HAP-1 (cell line): ENCODE measurements at regions not wholly inside any gene's neighbourhood (a gene's known extent, or its start where the extent isn't known, plus 50 kb on each side); places are given as distances from the start of the nearest gene placed in this dataset.
"Not testable (repeated sequence)": the region's sequence is repeated elsewhere in the genome, so short reads cannot be mapped to it uniquely, and the experiment has no call there.

Experiments used
- DNase-seq, 2 experiments: peaks; one replicate each; pipeline ENCODE4 v3.0.0-alpha.2; 2016 to 2020; ENCODE audit warnings: low spot score in 2 of 2
- H3K27me3 ChIP-seq: fragments of 250-450 bp; sonication (Bioruptor Pico); 2 replicates; pipeline ENCODE4 v1.5.1; 2020; ENCODE audit warnings: low read depth, mild to moderate bottlenecking, moderate library complexity
- H3K36me3 ChIP-seq: fragments of 250-450 bp; sonication (Bioruptor Pico); replicated peaks from 2 replicates; pipeline ENCODE4 v1.5.1; 2020; ENCODE audit warnings: mild to moderate bottlenecking
- H3K4me1 ChIP-seq: fragments of 250-450 bp; sonication (Bioruptor Pico); 2 replicates; pipeline ENCODE4 v1.5.1; 2020; ENCODE audit warnings: mild to moderate bottlenecking
- H3K4me3 ChIP-seq: fragments of 250-450 bp; sonication (Bioruptor Pico); 2 replicates; pipeline ENCODE4 v1.5.1; 2020; ENCODE audit warnings: mild to moderate bottlenecking, moderate library complexity
- H3K9me3 ChIP-seq: fragments of 250-450 bp; sonication (Bioruptor Pico); 2 replicates; pipeline ENCODE4 v1.5.1; 2020; ENCODE audit warnings: mild to moderate bottlenecking, moderate library complexity
- in situ Hi-C: fragments of 300-500 bp; cut with MboI; formaldehyde crosslinking; loops from 3 replicates; pipeline ENCODE4 v1.14.3; 2020; ENCODE audit warnings: low sequenced_read_pairs, inconsistent platforms, mixed read lengths

DNA sequence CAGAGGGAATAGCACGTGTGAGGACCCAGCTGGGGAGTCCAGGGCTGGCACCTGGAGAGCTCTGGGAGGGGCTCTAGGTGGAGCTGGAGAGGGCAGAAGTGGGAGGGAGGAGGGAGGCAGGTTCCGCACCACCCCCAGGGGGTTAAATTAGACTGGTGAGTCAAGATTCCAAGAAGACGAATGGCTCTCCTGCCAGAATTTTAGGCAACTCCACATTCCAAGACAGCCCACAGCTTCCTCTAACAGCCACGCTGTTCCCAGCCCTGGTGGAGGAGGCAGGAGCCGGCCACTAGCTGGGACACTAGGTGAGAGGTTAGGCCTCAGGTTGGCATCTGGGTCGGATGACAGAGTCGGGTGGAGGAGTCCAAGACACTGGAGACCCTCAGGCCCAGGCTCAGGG, 60.2 kb downstream of the TFAP2C start:
- in situ Hi-C loops: no loop called here
- no peaks in the 10 kb centered on the region for H3K4me1 ChIP-seq
- no peak overlapping the region for H3K4me3 ChIP-seq
- H3K27me3 ChIP-seq: no peaks in the 10 kb centered on the region
- no peaks in the 10 kb centered on the region for H3K36me3 ChIP-seq
- no peak for DNase-seq
- no peaks in the 10 kb centered on the region for H3K9me3 ChIP-seq

DNA sequence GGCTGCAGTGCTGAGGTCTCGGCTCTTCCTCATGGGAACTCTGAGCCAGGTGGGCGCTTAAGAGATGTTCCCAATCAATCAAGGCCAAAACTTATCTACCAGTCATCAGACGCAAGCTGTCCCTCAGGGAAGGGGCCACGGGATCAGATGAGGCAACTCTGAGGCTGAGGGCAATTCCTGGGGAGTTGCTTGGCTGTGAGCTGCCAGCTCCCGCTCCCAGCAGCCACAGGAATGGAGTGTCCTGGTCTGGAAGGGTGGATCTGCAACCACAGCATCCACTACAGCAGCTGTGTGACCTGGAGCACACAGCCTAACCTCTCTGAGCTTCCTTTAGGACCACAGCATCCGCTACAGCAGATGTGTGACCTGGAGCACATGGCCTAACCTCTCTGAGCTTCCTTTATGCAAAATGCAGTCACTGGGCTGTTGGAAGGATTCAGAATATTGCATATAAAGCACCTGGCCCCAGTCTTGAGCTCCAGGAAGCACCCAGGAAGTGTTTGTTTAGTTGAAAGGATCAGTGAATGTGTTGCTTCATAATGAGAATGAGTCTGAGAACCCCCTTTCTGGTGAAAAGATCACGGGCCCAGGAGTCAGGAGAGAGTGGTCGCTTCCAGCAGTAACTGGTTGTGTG, 60.9 kb downstream of the TFAP2C start:
- in situ Hi-C loops: no loop called here
- Histone ChIP-seq H3K9me3 (no peaks in the 10 kb centered on the region), H3K4me3 (no peak overlapping the region)

GRCh38 chr20:56690531-56691175, 61.5 kb downstream of the TFAP2C start:
- DNase-seq: no peak
- in situ Hi-C loops: no loop called here
- no peaks in the 10 kb centered on the region for H3K4me1 ChIP-seq

More for the DNA sequence above, 60.9 kb downstream of the TFAP2C start:
- Histone ChIP-seq H3K4me1 (no peaks in the 10 kb centered on the region), H3K27me3 (no peaks in the 10 kb centered on the region), H3K36me3 (no peaks in the 10 kb centered on the region)
- no peak for DNase-seq

GRCh38 chr20:56691325-56691998, 62.4 kb downstream of the TFAP2C start:
- in situ Hi-C loops: no loop called here
- Histone ChIP-seq H3K9me3 (no peaks in the 10 kb centered on the region), H3K36me3 (no peaks in the 10 kb centered on the region), H3K27me3 (no peaks in the 10 kb centered on the region), H3K4me3 (no peak overlapping the region), H3K4me1 (no peaks in the 10 kb centered on the region)
- DNase-seq: no peak

More at GRCh38 chr20:56690531-56691175, 61.5 kb downstream of the TFAP2C start:
- Histone ChIP-seq H3K27me3 (no peaks in the 10 kb centered on the region), H3K4me3 (no peak overlapping the region), H3K36me3 (no peaks in the 10 kb centered on the region), H3K9me3 (no peaks in the 10 kb centered on the region)

GRCh38 chr20:56693217-56693616, 64.1 kb downstream of the TFAP2C start:
- no peak for DNase-seq
- in situ Hi-C loops: no loop called here
- H3K27me3 ChIP-seq: no peaks in the 10 kb centered on the region

GRCh38 chr20:56697476-56697875, 68.4 kb downstream of the TFAP2C start:
- no peak for DNase-seq
- Histone ChIP-seq H3K4me1 (no peaks in the 10 kb centered on the region), H3K4me3 (no peak overlapping the region), H3K9me3 (no peaks in the 10 kb centered on the region), H3K27me3 (no peaks in the 10 kb centered on the region), H3K36me3 (no peaks in the 10 kb centered on the region)
- in situ Hi-C loops: no loop called here

More at GRCh38 chr20:56693217-56693616, 64.1 kb downstream of the TFAP2C start:
- H3K4me3 ChIP-seq: no peak overlapping the region
- no peaks in the 10 kb centered on the region for H3K9me3 ChIP-seq
- no peaks in the 10 kb centered on the region for H3K4me1 ChIP-seq
- no peaks in the 10 kb centered on the region for H3K36me3 ChIP-seq

- Histone ChIP-seq H3K36me3 (no peaks in the 10 kb centered on the region), H3K4me1 (no peaks in the 10 kb centered on the region), H3K4me3 (no peak overlapping the region), H3K27me3 (no peaks in the 10 kb centered on the region), H3K9me3 (no peaks in the 10 kb centered on the region)
- no peak for DNase-seq
- in situ Hi-C loops: no loop called here
These were observed 69.2 kb downstream of the TFAP2C start for GRCh38 chr20:56698297-56698696.

- in situ Hi-C loops: no loop called here
- no peaks in the 10 kb centered on the region for H3K4me1 ChIP-seq
- H3K27me3 ChIP-seq: no peaks in the 10 kb centered on the region
- H3K4me3 ChIP-seq: no peak overlapping the region
- H3K36me3 ChIP-seq: no peaks in the 10 kb centered on the region
- no peak for DNase-seq
- H3K9me3 ChIP-seq: no peaks in the 10 kb centered on the region
These were observed 69.6 kb downstream of the TFAP2C start for GRCh38 chr20:56698749-56699148.

DNA sequence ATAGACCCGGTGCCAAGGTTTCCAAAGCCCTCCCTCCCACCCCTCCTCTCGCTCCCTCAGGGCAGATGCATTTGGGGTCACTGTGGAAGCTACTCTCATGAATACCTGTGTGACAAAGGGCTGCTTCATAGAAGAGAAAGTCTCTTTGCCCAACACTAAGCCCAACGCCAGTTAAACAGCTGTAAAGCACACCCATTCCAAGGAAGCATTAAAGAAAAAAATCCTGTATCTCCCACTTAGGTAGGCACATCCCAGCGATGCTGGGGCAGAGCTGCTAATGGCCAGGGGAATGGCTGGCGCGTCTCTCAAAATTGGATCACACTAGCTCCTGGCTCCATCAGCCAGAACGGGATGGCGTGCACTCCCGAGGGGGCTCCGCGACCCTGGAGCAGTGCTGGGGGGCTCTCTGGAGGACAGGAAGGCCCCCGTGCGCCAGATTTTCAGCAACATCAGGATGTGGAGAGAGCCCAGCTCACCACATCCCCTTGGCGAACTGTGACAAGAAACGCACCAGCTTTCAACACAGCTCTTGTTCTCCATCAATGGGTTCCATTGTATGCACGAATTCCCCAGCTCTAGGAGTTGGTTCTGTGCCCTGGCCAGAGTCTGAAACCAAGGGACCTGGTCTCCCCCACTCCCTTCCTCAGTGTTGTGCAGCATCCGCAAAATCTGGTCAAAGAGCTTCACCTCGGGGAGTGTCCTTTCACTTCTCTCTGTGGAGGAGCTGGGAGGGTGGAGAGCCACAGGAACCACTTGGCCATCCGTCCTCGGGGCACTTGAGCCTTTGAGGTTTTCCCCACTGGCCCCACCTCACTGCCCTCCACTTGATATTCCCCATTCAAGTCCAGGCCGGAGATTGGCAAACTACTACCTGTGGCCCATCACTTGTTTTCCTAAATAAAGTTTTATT, 74.1 kb downstream of the TFAP2C start:
- no peaks in the 10 kb centered on the region for H3K4me1 ChIP-seq
- no peak for DNase-seq
- no peaks in the 10 kb centered on the region for H3K36me3 ChIP-seq
- H3K9me3 ChIP-seq: no peaks in the 10 kb centered on the region
- in situ Hi-C loops: no loop called here
- H3K4me3 ChIP-seq: no peak overlapping the region
- no peaks in the 10 kb centered on the region for H3K27me3 ChIP-seq

- Histone ChIP-seq H3K4me1 (peaks cover 8% of the 10 kb centered on the region), H3K9me3 (no peaks in the 10 kb centered on the region), H3K36me3 (no peaks in the 10 kb centered on the region), H3K27me3 (no peaks in the 10 kb centered on the region), H3K4me3 (no peak overlapping the region)
- in situ Hi-C loops: no loop called here
- DNase-seq: no peak
These were observed 77.8 kb downstream of the TFAP2C start for GRCh38 chr20:56706867-56707360.

GRCh38 chr20:56708991-56709390, 79.9 kb downstream of the TFAP2C start:
- in situ Hi-C loops: no loop called here
- Histone ChIP-seq H3K36me3 (no peaks in the 10 kb centered on the region), H3K4me1 (peaks cover 10% of the 10 kb centered on the region), H3K9me3 (no peaks in the 10 kb centered on the region), H3K27me3 (no peaks in the 10 kb centered on the region), H3K4me3 (no peak overlapping the region)
- DNase-seq: no peak

GRCh38 chr20:56710125-56710524, 81.0 kb downstream of the TFAP2C start:
- no peak for DNase-seq
- no peaks in the 10 kb centered on the region for H3K36me3 ChIP-seq

GRCh38 chr20:56710577-56710976, 81.5 kb downstream of the TFAP2C start:
- H3K9me3 ChIP-seq, H3K36me3 ChIP-seq, H3K27me3 ChIP-seq, in situ Hi-C loops, DNase-seq, H3K4me3 ChIP-seq, H3K4me1 ChIP-seq: not testable (repeated sequence)

More at GRCh38 chr20:56710125-56710524, 81.0 kb downstream of the TFAP2C start:
- in situ Hi-C loops: no loop called here
- no peak overlapping the region for H3K4me3 ChIP-seq
- no peaks in the 10 kb centered on the region for H3K9me3 ChIP-seq
- no peaks in the 10 kb centered on the region for H3K27me3 ChIP-seq
- peaks cover 10% of the 10 kb centered on the region for H3K4me1 ChIP-seq
